ENCODE measurements at regions not wholly inside any gene's neighbourhood (a gene's known extent, or its start where the extent isn't known, plus 50 kb on each side); places are given as distances from the start of the nearest gene placed in this dataset.

GRCh38 chr16:10333321-10334032 lies 52.4 kb upstream of the ATF7IP2 start:
- intact Hi-C loops (cut with DNase I), result no loop called here
- no peak for DNase-seq

GRCh38 chr16:10335681-10336080 lies 50.2 kb upstream of the ATF7IP2 start:
- DNase-seq, result no peak
- intact Hi-C loops (cut with DNase I), result no loop called here
